Central memory CD8-positive, alpha-beta T cell (primary cell): ENCODE measurements at regions not wholly inside any gene's neighbourhood (a gene's known extent, or its start where the extent isn't known, plus 50 kb on each side); places are given as distances from the start of the nearest gene placed in this dataset.
A peak's percentile ranks its signal among the peaks of the same experiment; 100 is the strongest.

Experiments used
- ATAC-seq: fragments of 150-1000 bp; cut with Tn5 transposase; replicated peaks from 2 replicates; pipeline ENCODE4 v1.10.0; 2022; ENCODE audit warnings: mild to moderate bottlenecking, moderate FRiP score, moderate number of reproducible peaks; ENCODE audit not compliant: poor library complexity, severe bottlenecking; ENCODE audit errors: extremely low read depth
- DNase-seq, 2 donors: peaks; one replicate each; pipeline ENCODE4 v3.0.0; 2021; ENCODE audit warnings: low spot score in 2 of 2
- H3K27ac Mint-ChIP-seq: one replicate; pipeline ENCODE4 v1.8.0; 2022; ENCODE audit warnings: low read depth, mild to moderate bottlenecking, moderate library complexity, mixed read lengths
- H3K27me3 Mint-ChIP-seq: one replicate; pipeline ENCODE4 v1.8.0; 2022; ENCODE audit warnings: mixed read lengths
- H3K36me3 Mint-ChIP-seq: one replicate; pipeline ENCODE4 v1.8.0; 2022; ENCODE audit warnings: mild to moderate bottlenecking, moderate library complexity, mixed read lengths; ENCODE audit not compliant: insufficient read depth
- H3K4me1 Mint-ChIP-seq: one replicate; pipeline ENCODE4 v1.8.0; 2022; ENCODE audit warnings: mixed read lengths
- H3K4me3 Mint-ChIP-seq: one replicate; pipeline ENCODE4 v1.8.0; 2022; ENCODE audit warnings: mild to moderate bottlenecking, moderate library complexity, mixed read lengths
- H3K9me3 Mint-ChIP-seq: one replicate; pipeline ENCODE4 v1.8.0; 2022; ENCODE audit warnings: mixed read lengths

- ATAC-seq (no peak), DNase-seq (no peak)
- Mint-ChIP-seq H3K36me3 (no peaks in the 10 kb centered on the region), H3K4me1 (peaks cover 5% of the 10 kb centered on the region), H3K9me3 (no peaks in the 10 kb centered on the region), H3K4me3 (no peak overlapping the region), H3K27ac (no peak overlapping the region), H3K27me3 (no peaks in the 10 kb centered on the region)
Observed at GRCh38 chrX:39728852-39729598, 368.7 kb downstream of the BCOR start.

- peaks cover 5% of the 10 kb centered on the region for H3K4me1 Mint-ChIP-seq
- peak overlapping the region; percentile 44 for H3K27ac Mint-ChIP-seq
- H3K27me3 Mint-ChIP-seq: no peaks in the 10 kb centered on the region
- H3K36me3 Mint-ChIP-seq: no peaks in the 10 kb centered on the region
- ATAC-seq (no peak), DNase-seq (no peak)
- H3K4me3 Mint-ChIP-seq: no peak overlapping the region
- no peaks in the 10 kb centered on the region for H3K9me3 Mint-ChIP-seq
Observed at GRCh38 chrX:39729981-39730661, 367.6 kb downstream of the BCOR start.

GRCh38 chrX:39730662-39731329 lies 367.0 kb downstream of the BCOR start:
- Mint-ChIP-seq H3K9me3 (no peaks in the 10 kb centered on the region), H3K36me3 (no peaks in the 10 kb centered on the region), H3K27ac (peak overlapping the region; percentile 44), H3K4me3 (no peak overlapping the region), H3K27me3 (no peaks in the 10 kb centered on the region), H3K4me1 (peaks cover 5% of the 10 kb centered on the region)
- peak in 1 of 2 donors; percentile 9 for DNase-seq
- no peak for ATAC-seq

- ATAC-seq: no peak
- Mint-ChIP-seq H3K4me1 (peaks cover 5% of the 10 kb centered on the region), H3K27ac (no peak overlapping the region), H3K9me3 (no peaks in the 10 kb centered on the region), H3K27me3 (no peaks in the 10 kb centered on the region), H3K4me3 (no peak overlapping the region), H3K36me3 (no peaks in the 10 kb centered on the region)
- DNase-seq: no peak
Observed at GRCh38 chrX:39731330-39731667, 366.5 kb downstream of the BCOR start.

- no peak for ATAC-seq
- Mint-ChIP-seq H3K27me3 (no peaks in the 10 kb centered on the region), H3K36me3 (no peaks in the 10 kb centered on the region), H3K4me3 (no peak overlapping the region), H3K27ac (no peak overlapping the region), H3K9me3 (no peaks in the 10 kb centered on the region), H3K4me1 (peaks cover 5% of the 10 kb centered on the region)
- no peak for DNase-seq
Observed at GRCh38 chrX:39731735-39732134, 366.0 kb downstream of the BCOR start.

- H3K4me1 Mint-ChIP-seq: peaks cover 5% of the 10 kb centered on the region
- no peak for DNase-seq
- no peak overlapping the region for H3K27ac Mint-ChIP-seq
- H3K36me3 Mint-ChIP-seq: no peaks in the 10 kb centered on the region
- no peak for ATAC-seq
- no peaks in the 10 kb centered on the region for H3K27me3 Mint-ChIP-seq
- no peaks in the 10 kb centered on the region for H3K9me3 Mint-ChIP-seq
- H3K4me3 Mint-ChIP-seq: no peak overlapping the region
Observed at GRCh38 chrX:39733745-39734144, 364.0 kb downstream of the BCOR start.

GRCh38 chrX:39734174-39734776 lies 363.5 kb downstream of the BCOR start:
- H3K4me1 Mint-ChIP-seq: peaks cover 5% of the 10 kb centered on the region
- DNase-seq: no peak
- H3K27ac Mint-ChIP-seq: no peak overlapping the region

GRCh38 chrX:39736216-39737211 lies 361.2 kb downstream of the BCOR start:
- Mint-ChIP-seq H3K27me3 (no peaks in the 10 kb centered on the region), H3K27ac (no peak overlapping the region), H3K4me1 (no peaks in the 10 kb centered on the region), H3K4me3 (no peak overlapping the region), H3K9me3 (no peaks in the 10 kb centered on the region), H3K36me3 (no peaks in the 10 kb centered on the region)
- DNase-seq (no peak), ATAC-seq (no peak)

More at GRCh38 chrX:39734174-39734776, 363.5 kb downstream of the BCOR start:
- no peak for ATAC-seq
- Mint-ChIP-seq H3K4me3 (no peak overlapping the region), H3K9me3 (no peaks in the 10 kb centered on the region), H3K27me3 (no peaks in the 10 kb centered on the region), H3K36me3 (no peaks in the 10 kb centered on the region)

- H3K4me3 Mint-ChIP-seq: no peak overlapping the region
- no peaks in the 10 kb centered on the region for H3K4me1 Mint-ChIP-seq
- DNase-seq (no peak), ATAC-seq (no peak)
- no peaks in the 10 kb centered on the region for H3K36me3 Mint-ChIP-seq
- H3K9me3 Mint-ChIP-seq: no peaks in the 10 kb centered on the region
- H3K27ac Mint-ChIP-seq: no peak overlapping the region
- no peaks in the 10 kb centered on the region for H3K27me3 Mint-ChIP-seq
Observed at GRCh38 chrX:39739585-39739984, 358.2 kb downstream of the BCOR start.

GRCh38 chrX:39740078-39740477 lies 357.7 kb downstream of the BCOR start:
- H3K27ac Mint-ChIP-seq: no peak overlapping the region
- H3K4me1 Mint-ChIP-seq: no peaks in the 10 kb centered on the region
- no peaks in the 10 kb centered on the region for H3K9me3 Mint-ChIP-seq
- no peaks in the 10 kb centered on the region for H3K36me3 Mint-ChIP-seq
- no peak overlapping the region for H3K4me3 Mint-ChIP-seq
- no peaks in the 10 kb centered on the region for H3K27me3 Mint-ChIP-seq
- no peak for DNase-seq
- ATAC-seq: no peak

GRCh38 chrX:39741904-39742303 lies 355.9 kb downstream of the BCOR start:
- DNase-seq (no peak), ATAC-seq (no peak)
- no peaks in the 10 kb centered on the region for H3K9me3 Mint-ChIP-seq
- no peaks in the 10 kb centered on the region for H3K4me1 Mint-ChIP-seq
- no peak overlapping the region for H3K4me3 Mint-ChIP-seq
- no peaks in the 10 kb centered on the region for H3K27me3 Mint-ChIP-seq
- no peaks in the 10 kb centered on the region for H3K36me3 Mint-ChIP-seq
- H3K27ac Mint-ChIP-seq: no peak overlapping the region

GRCh38 chrX:39745818-39746217 lies 351.9 kb downstream of the BCOR start:
- Mint-ChIP-seq H3K36me3 (no peaks in the 10 kb centered on the region), H3K4me3 (no peak overlapping the region), H3K27me3 (no peaks in the 10 kb centered on the region), H3K9me3 (no peaks in the 10 kb centered on the region), H3K4me1 (no peaks in the 10 kb centered on the region), H3K27ac (no peak overlapping the region)
- no peak for DNase-seq
- ATAC-seq: no peak
